Tibial nerve (tissue), 4 donors: ENCODE measurements at regions not wholly inside any gene's neighbourhood (a gene's known extent, or its start where the extent isn't known, plus 50 kb on each side); places are given as distances from the start of the nearest gene placed in this dataset.

Source experiments
- EP300 ChIP-seq, 2 donors: sonication (generic); formaldehyde crosslinking; IDR thresholded peaks; one replicate each; pipeline ENCODE4 v1.6.1; 2017; ENCODE audit warnings: antibody characterized with exemption in 2 of 2, mild to moderate bottlenecking in 1 of 2
- POLR2A ChIP-seq, 2 donors: fragments of 450-650 bp; IDR thresholded peaks; one replicate each; pipeline ENCODE4 v1.6.1; 2017; ENCODE audit warnings: antibody characterized with exemption in 2 of 2, mild to moderate bottlenecking in 2 of 2, moderate library complexity in 2 of 2
- TF ChIP-seq, protein P1 (sequence below), 5 experiments: fragments of 200-600 bp in 3 of 5; fragments of 450-650 bp in 2 of 5; sonication (generic) in 3 of 5; IDR thresholded peaks; one replicate each; pipeline ENCODE4 v1.5.1; 2016 to 2019; ENCODE audit warnings: antibody characterized with exemption in 5 of 5, mild to moderate bottlenecking in 3 of 5, moderate library complexity in 2 of 5

GRCh38 chr4:38529189-38530115 is 134.5 kb upstream of the KLF3 start:
- TF ChIP-seq, protein P1, sequence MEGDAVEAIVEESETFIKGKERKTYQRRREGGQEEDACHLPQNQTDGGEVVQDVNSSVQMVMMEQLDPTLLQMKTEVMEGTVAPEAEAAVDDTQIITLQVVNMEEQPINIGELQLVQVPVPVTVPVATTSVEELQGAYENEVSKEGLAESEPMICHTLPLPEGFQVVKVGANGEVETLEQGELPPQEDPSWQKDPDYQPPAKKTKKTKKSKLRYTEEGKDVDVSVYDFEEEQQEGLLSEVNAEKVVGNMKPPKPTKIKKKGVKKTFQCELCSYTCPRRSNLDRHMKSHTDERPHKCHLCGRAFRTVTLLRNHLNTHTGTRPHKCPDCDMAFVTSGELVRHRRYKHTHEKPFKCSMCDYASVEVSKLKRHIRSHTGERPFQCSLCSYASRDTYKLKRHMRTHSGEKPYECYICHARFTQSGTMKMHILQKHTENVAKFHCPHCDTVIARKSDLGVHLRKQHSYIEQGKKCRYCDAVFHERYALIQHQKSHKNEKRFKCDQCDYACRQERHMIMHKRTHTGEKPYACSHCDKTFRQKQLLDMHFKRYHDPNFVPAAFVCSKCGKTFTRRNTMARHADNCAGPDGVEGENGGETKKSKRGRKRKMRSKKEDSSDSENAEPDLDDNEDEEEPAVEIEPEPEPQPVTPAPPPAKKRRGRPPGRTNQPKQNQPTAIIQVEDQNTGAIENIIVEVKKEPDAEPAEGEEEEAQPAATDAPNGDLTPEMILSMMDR (IDR thresholded peaks at IDR 0.05) = no peak
- no peak for TF ChIP-seq POLR2A (IDR thresholded peaks at IDR 0.05)
- no peak for TF ChIP-seq EP300 (IDR thresholded peaks at IDR 0.05)
